AG10803 (cell line): ENCODE measurements at regions not wholly inside any gene's neighbourhood (a gene's known extent, or its start where the extent isn't known, plus 50 kb on each side); places are given as distances from the start of the nearest gene placed in this dataset.

Experiments
- DNase-seq: peaks from one replicate; pipeline ENCODE4 v3.0.0; 2010; ENCODE audit warnings: low read depth
- H3K4me3 ChIP-seq: 2 replicates; pipeline ENCODE4 v1.5.1; 2011; ENCODE audit warnings: mild to moderate bottlenecking, low read length, control low read depth
- CTCF ChIP-seq: conservative IDR thresholded peaks from 2 replicates; pipeline ENCODE4 v1.5.1; 2011; ENCODE audit warnings: mild to moderate bottlenecking, low read length, control low read depth, inconsistent platforms

GRCh38 chr6:82651845-82652335 lies 288.3 kb downstream of the TPBG start:
- no peak for DNase-seq
- no peak for TF ChIP-seq CTCF
- H3K4me3 ChIP-seq = no peak overlapping the region

DNA sequence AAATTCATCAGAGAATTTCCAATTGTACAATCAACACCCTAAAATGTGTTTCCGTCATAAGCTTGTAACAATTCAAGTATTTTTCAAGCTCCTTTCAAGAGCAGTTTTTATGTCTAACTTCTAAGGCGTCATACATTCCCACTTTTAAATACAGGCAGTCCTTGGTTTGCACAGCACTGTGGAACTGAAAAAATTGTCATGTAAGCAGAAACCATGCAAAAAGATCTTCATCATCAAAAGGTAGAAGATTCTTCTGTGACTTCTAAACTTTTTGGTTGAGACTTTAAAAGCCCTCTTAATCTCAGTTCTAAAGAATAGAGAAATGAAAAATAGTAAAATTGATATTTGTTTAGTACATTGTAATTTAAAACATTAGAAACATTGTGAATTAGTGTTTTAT lies 315.6 kb downstream of the TPBG start:
- H3K4me3 ChIP-seq = no peak overlapping the region
- DNase-seq = no peak
- no peak for TF ChIP-seq CTCF

DNA sequence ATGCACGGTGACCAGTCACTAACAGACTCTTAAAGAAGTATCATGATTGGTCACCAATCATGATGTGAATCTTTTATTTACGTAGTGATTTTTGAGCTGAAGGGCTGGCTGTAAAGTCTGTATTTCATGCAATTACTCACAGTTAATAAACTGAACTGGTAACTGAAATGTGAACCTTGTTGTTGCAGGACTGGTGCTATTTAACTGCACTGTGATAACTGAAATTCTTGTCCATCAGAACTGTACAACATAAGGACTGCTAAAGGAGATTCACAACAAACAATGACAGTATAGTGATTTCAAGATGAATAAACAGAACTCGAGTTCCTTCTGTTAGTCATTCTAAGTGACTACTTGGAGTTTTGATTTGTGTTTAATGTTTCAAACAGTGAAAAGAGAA lies 316.6 kb downstream of the TPBG start:
- no peak for DNase-seq
- no peak overlapping the region for H3K4me3 ChIP-seq
- no peak for TF ChIP-seq CTCF

DNA sequence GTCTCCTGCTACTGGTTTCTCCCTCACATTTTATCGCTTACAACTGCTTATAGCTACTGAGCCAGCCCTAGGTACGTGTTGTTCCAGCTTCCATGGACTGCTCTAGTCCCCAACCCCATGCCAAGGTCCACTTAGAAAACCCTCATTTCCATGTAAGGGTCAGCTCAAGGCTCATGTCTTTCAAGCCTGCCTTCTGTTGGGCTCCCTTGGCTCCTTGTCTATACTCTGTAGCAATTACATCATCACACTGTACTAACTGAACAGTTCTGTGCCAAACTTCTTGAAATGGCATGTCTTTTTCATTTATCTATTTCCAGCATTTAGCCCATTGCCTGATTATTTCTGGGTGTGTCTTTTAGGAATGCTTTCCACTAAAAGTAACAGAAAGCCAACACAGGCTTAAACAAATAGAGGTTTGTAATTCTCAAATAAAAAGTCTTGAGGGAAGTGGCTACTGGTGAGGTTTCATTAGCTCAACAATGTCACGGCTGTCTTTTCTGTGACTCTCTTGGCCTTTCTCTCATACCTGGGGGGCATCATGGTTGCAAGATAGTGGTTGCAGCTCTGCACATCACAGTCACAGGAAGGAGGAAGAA lies 317.6 kb downstream of the TPBG start:
- H3K4me3 ChIP-seq = no peak overlapping the region
- no peak for TF ChIP-seq CTCF
- DNase-seq = no peak

DNA sequence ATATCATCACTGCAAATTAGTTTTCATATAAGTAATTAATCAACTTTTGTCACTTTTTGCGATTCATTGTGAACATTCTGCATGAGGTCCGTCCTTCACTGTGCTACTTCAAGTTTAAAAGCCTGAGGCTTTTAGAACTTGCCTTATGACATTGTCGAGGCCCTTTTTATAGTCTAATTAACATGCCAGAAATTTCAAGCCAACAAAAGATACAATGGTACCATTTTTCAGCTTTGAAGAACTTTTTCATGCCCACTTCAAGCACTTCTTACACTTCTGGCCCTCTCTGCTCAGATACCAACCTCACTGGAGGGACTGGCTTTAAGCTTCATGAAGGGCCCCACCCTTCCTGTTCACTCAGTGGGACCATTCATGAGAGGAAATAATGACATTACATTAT lies 323.1 kb downstream of the TPBG start:
- DNase-seq = no peak
- H3K4me3 ChIP-seq = no peak overlapping the region
- no peak for TF ChIP-seq CTCF

GRCh38 chr6:82687855-82688254 lies 324.2 kb downstream of the TPBG start:
- no peak for DNase-seq
- no peak for TF ChIP-seq CTCF
- no peak overlapping the region for H3K4me3 ChIP-seq

DNA sequence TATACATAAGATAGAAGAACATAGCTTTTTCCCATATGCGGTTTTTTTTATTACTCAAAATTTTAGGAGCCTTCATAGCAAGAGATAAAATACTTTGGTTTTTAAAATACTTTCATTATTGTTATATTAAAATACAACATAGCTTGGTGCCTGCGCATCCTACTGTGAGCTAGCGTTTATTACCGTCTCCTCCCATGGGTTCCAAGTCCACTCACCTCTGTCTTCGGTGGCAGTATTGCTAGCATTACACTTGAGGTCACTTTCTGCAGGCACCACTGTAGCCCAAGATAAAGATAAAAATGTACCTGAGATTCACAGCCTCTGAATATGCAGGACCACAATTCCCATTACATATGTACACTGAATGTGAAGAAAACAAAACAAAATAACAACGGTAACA lies 326.7 kb downstream of the TPBG start:
- no peak for DNase-seq
- no peak overlapping the region for H3K4me3 ChIP-seq
- TF ChIP-seq CTCF = no peak
